ENCODE measurements at regions not wholly inside any gene's neighbourhood (a gene's known extent, or its start where the extent isn't known, plus 50 kb on each side); places are given as distances from the start of the nearest gene placed in this dataset.
"Not testable (repeated sequence)": the region's sequence is repeated elsewhere in the genome, so short reads cannot be mapped to it uniquely, and the experiment has no call there.

- DNase-seq = no peak
These were observed 624.2 kb downstream of the GLUD2 start for GRCh38 chrX:121671649-121672048.

GRCh38 chrX:121709236-121709635 lies 661.8 kb downstream of the GLUD2 start:
- not testable (repeated sequence) for DNase-seq

GRCh38 chrX:121733514-121733913 lies 686.1 kb downstream of the GLUD2 start:
- DNase-seq = no peak

- no peak for DNase-seq
These were observed 698.7 kb downstream of the GLUD2 start for GRCh38 chrX:121746105-121746504.

- not testable (repeated sequence) for DNase-seq
These were observed 706.2 kb downstream of the GLUD2 start for GRCh38 chrX:121753602-121754001.

GRCh38 chrX:121754301-121754700 lies 706.9 kb downstream of the GLUD2 start:
- DNase-seq = no peak

GRCh38 chrX:121755541-121755940 lies 708.1 kb downstream of the GLUD2 start:
- DNase-seq = no peak

- DNase-seq = no peak
These were observed 714.4 kb downstream of the GLUD2 start for GRCh38 chrX:121761845-121762244.

GRCh38 chrX:121763671-121764070 lies 716.3 kb downstream of the GLUD2 start:
- DNase-seq = no peak

- not testable (repeated sequence) for DNase-seq
These were observed 720.8 kb downstream of the GLUD2 start for GRCh38 chrX:121768210-121768609.

GRCh38 chrX:121781991-121782390 lies 734.6 kb downstream of the GLUD2 start:
- no peak for DNase-seq

GRCh38 chrX:121782544-121782943 lies 735.1 kb downstream of the GLUD2 start:
- DNase-seq = no peak

GRCh38 chrX:121782976-121783375 lies 735.6 kb downstream of the GLUD2 start:
- no peak for DNase-seq

GRCh38 chrX:121802881-121803412 lies 755.5 kb downstream of the GLUD2 start:
- no peak for DNase-seq

- DNase-seq = no peak
These were observed 776.0 kb downstream of the GLUD2 start for GRCh38 chrX:121823406-121823805.

GRCh38 chrX:121831601-121832000 lies 784.2 kb downstream of the GLUD2 start:
- no peak for DNase-seq

- no peak for DNase-seq
These were observed 785.0 kb downstream of the GLUD2 start for GRCh38 chrX:121832446-121832845.

GRCh38 chrX:121836000-121836399 lies 788.6 kb downstream of the GLUD2 start:
- no peak for DNase-seq

- no peak for DNase-seq
These were observed 803.6 kb downstream of the GLUD2 start for GRCh38 chrX:121851033-121851432.

- DNase-seq = no peak
These were observed 806.6 kb downstream of the GLUD2 start for GRCh38 chrX:121853762-121854613.

- no peak for DNase-seq
These were observed 807.2 kb downstream of the GLUD2 start for GRCh38 chrX:121854614-121854911.

- no peak for DNase-seq
These were observed 811.6 kb downstream of the GLUD2 start for GRCh38 chrX:121858867-121859647.

GRCh38 chrX:121863976-121864375 lies 816.6 kb downstream of the GLUD2 start:
- no peak for DNase-seq

- no peak for DNase-seq
These were observed 817.2 kb downstream of the GLUD2 start for GRCh38 chrX:121864561-121864960.
